Fibroblast of lung (primary cell): ENCODE measurements at regions not wholly inside any gene's neighbourhood (a gene's known extent, or its start where the extent isn't known, plus 50 kb on each side); places are given as distances from the start of the nearest gene placed in this dataset.

ENCODE experiments used
- DNase-seq, 2 donors: peaks; one replicate each; pipeline versions ENCODE4 v3.0.0 to v3.0.0-alpha.2; 2010; ENCODE audit warnings: low read depth in 2 of 2
- H2AFZ ChIP-seq: 2 replicates; pipeline ENCODE4 v1.5.1; 2012; ENCODE audit warnings: low read length, control low read depth, inconsistent platforms
- H3K27ac ChIP-seq: 2 replicates; pipeline ENCODE4 v1.5.1; 2011; ENCODE audit warnings: low read length, control low read depth; ENCODE audit not compliant: insufficient read depth
- H3K27me3 ChIP-seq: 2 replicates; pipeline ENCODE4 v1.5.1; 2011; ENCODE audit warnings: mild to moderate bottlenecking, low read length; ENCODE audit not compliant: control insufficient read depth, insufficient read depth
- H3K36me3 ChIP-seq: 2 replicates; pipeline ENCODE4 v1.5.1; 2011; ENCODE audit warnings: low read length; ENCODE audit not compliant: control insufficient read depth, insufficient read depth
- H3K4me1 ChIP-seq: 2 replicates; pipeline ENCODE4 v1.5.1; 2011; ENCODE audit warnings: low read length; ENCODE audit not compliant: control insufficient read depth, insufficient read depth; ENCODE audit errors: extremely low read depth
- H3K4me2 ChIP-seq: 2 replicates; pipeline ENCODE4 v1.5.1; 2011; ENCODE audit warnings: low read length, control low read depth; ENCODE audit not compliant: insufficient read depth; ENCODE audit errors: extremely low read depth
- H3K4me3 ChIP-seq, 4 experiments: fragments of 200-600 bp in 1 of 4; sonication (generic) in 1 of 4; replicated peaks in 1 of 4; 2 replicates each; pipeline ENCODE4 v1.5.1; 2011 to 2016; ENCODE audit warnings: low read length in 4 of 4, low read depth in 3 of 4, mild to moderate bottlenecking in 3 of 4, control low read depth in 2 of 4, inconsistent platforms in 1 of 4, mixed read lengths in 1 of 4; ENCODE audit not compliant: insufficient read depth in 1 of 4; ENCODE audit errors: control extremely low read depth in 1 of 4
- H3K79me2 ChIP-seq: 2 replicates; pipeline ENCODE4 v1.5.1; 2012; ENCODE audit warnings: mild to moderate bottlenecking, low read length, inconsistent platforms; ENCODE audit not compliant: control insufficient read depth, insufficient read depth
- H3K9ac ChIP-seq: 2 replicates; pipeline ENCODE4 v1.5.1; 2011; ENCODE audit warnings: mild to moderate bottlenecking, low read length, control low read depth; ENCODE audit not compliant: insufficient read depth
- H3K9me3 ChIP-seq: 2 replicates; pipeline ENCODE4 v1.5.1; 2012; ENCODE audit warnings: low read depth, low read length; ENCODE audit not compliant: control insufficient read depth, insufficient read depth
- H4K20me1 ChIP-seq: 2 replicates; pipeline ENCODE4 v1.5.1; 2011; ENCODE audit warnings: low read length; ENCODE audit not compliant: control insufficient read depth, insufficient read depth; ENCODE audit errors: extremely low read depth
- EZH2 ChIP-seq: IDR thresholded peaks from 2 replicates; pipeline ENCODE4 v1.5.1; 2012; ENCODE audit warnings: low read length, control low read depth, mild to moderate bottlenecking; ENCODE audit errors: missing control alignments
- TF ChIP-seq, protein P1 (sequence below), 2 donors: IDR thresholded peaks in 1 of 2; conservative IDR thresholded peaks in 1 of 2; 1 replicate in 1 of 2; 2 replicates in 1 of 2; pipeline ENCODE4 v1.5.1; 2011 to 2012; ENCODE audit warnings: low read length in 2 of 2, control low read depth in 1 of 2, inconsistent platforms in 1 of 2, low read depth in 1 of 2, mild to moderate bottlenecking in 1 of 2

- Histone ChIP-seq H3K9ac (no peak overlapping the region), H2AFZ (no peak overlapping the region)
These were observed 88.5 kb downstream of the NPTX2 start for GRCh38 chr7:98705626-98706025.

GRCh38 chr7:98707076-98707475, 90.0 kb downstream of the NPTX2 start:
- no peaks in the 10 kb centered on the region for H3K9me3 ChIP-seq
- no peak for TF ChIP-seq EZH2
- TF ChIP-seq, protein P1, sequence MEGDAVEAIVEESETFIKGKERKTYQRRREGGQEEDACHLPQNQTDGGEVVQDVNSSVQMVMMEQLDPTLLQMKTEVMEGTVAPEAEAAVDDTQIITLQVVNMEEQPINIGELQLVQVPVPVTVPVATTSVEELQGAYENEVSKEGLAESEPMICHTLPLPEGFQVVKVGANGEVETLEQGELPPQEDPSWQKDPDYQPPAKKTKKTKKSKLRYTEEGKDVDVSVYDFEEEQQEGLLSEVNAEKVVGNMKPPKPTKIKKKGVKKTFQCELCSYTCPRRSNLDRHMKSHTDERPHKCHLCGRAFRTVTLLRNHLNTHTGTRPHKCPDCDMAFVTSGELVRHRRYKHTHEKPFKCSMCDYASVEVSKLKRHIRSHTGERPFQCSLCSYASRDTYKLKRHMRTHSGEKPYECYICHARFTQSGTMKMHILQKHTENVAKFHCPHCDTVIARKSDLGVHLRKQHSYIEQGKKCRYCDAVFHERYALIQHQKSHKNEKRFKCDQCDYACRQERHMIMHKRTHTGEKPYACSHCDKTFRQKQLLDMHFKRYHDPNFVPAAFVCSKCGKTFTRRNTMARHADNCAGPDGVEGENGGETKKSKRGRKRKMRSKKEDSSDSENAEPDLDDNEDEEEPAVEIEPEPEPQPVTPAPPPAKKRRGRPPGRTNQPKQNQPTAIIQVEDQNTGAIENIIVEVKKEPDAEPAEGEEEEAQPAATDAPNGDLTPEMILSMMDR (conservative IDR thresholded peaks at IDR 0.05 in 1 of 2, IDR thresholded peaks at IDR 0.05 in 1 of 2; ENCODE audit: low read depth in 1 of 2, low read length in 2 of 2), result no peak
- DNase-seq, result no peak

More at GRCh38 chr7:98705626-98706025, 88.5 kb downstream of the NPTX2 start:
- Histone ChIP-seq H3K36me3 (no peaks in the 10 kb centered on the region), H3K4me1 (no peaks in the 10 kb centered on the region), H3K9me3 (no peaks in the 10 kb centered on the region), H4K20me1 (no peaks in the 10 kb centered on the region), H3K4me2 (no peak overlapping the region), H3K27ac (no peak overlapping the region), H3K27me3 (no peaks in the 10 kb centered on the region), H3K79me2 (no peaks in the 10 kb centered on the region), H3K4me3 (no peak overlapping the region)
- no peak for DNase-seq
- TF ChIP-seq, protein P1 (conservative IDR thresholded peaks at IDR 0.05 in 1 of 2, IDR thresholded peaks at IDR 0.05 in 1 of 2; ENCODE audit: low read depth in 1 of 2, low read length in 2 of 2), result no peak
- TF ChIP-seq EZH2, result no peak

DNA sequence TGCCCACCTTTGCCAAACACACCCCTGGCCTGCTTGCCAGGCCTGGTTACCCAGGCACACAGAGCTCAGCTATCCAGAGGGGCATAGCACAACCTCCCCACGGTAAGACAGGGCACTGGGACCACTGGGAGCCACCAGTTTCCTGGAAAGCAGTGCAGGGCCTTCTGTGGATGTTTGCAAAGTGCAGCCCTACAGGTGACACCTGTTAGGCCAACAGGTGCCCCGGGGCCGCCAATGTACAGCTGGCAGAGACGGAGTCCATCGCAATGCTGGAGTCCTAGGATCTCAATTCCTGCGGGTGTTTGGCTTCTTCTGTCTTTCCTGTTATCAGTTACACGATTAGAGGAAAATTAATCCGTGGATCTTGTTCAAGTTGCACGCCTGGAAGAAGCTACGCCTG, 94.9 kb downstream of the NPTX2 start:
- no peaks in the 10 kb centered on the region for H3K79me2 ChIP-seq
- no peaks in the 10 kb centered on the region for H3K27me3 ChIP-seq
- no peaks in the 10 kb centered on the region for H4K20me1 ChIP-seq
- H3K9me3 ChIP-seq, result no peaks in the 10 kb centered on the region
- no peak overlapping the region for H2AFZ ChIP-seq
- H3K36me3 ChIP-seq, result no peaks in the 10 kb centered on the region
- no peak overlapping the region for H3K27ac ChIP-seq
- H3K9ac ChIP-seq, result no peak overlapping the region
- TF ChIP-seq, protein P1 (conservative IDR thresholded peaks at IDR 0.05 in 1 of 2, IDR thresholded peaks at IDR 0.05 in 1 of 2; ENCODE audit: low read depth in 1 of 2, low read length in 2 of 2), result no peak
- no peak for TF ChIP-seq EZH2
- H3K4me1 ChIP-seq, result no peaks in the 10 kb centered on the region
- H3K4me3 ChIP-seq, result no peak overlapping the region
- DNase-seq, result no peak
- no peak overlapping the region for H3K4me2 ChIP-seq

More at GRCh38 chr7:98707076-98707475, 90.0 kb downstream of the NPTX2 start:
- Histone ChIP-seq H3K4me1 (no peaks in the 10 kb centered on the region), H3K4me2 (no peak overlapping the region), H3K36me3 (no peaks in the 10 kb centered on the region), H3K4me3 (no peak overlapping the region), H3K9ac (no peak overlapping the region), H3K27me3 (no peaks in the 10 kb centered on the region), H3K79me2 (no peaks in the 10 kb centered on the region), H2AFZ (no peak overlapping the region), H4K20me1 (no peaks in the 10 kb centered on the region), H3K27ac (no peak overlapping the region)
